ENCODE measurements at regions not wholly inside any gene's neighbourhood (a gene's known extent, or its start where the extent isn't known, plus 50 kb on each side); places are given as distances from the start of the nearest gene placed in this dataset.
A peak's percentile ranks its signal among the peaks of the same experiment; 100 is the strongest.
"Not testable (repeated sequence)": the region's sequence is repeated elsewhere in the genome, so short reads cannot be mapped to it uniquely, and the experiment has no call there.

DNA sequence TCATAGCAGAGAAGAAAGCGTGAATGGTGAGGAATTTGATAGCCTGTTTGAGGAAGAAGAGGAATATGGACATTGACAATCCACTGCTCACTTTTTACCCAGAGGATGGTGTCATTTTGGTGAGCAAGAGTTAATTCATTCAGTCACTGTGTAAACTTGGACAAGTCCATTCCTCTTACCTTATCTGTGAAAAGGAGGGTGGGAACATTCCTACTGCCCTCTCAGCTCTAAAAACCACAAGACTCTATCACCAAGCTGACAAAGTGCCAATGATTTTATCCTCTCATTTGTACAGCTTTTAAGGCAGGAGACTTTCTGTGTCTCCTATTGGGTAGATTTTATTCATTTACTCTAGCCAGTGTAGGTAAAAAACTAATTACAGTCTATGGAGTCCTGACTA is 103.8 kb downstream of the LUZP4 start:
- peak; percentile 88 for DNase-seq (ENCODE audit: low read depth)
- in situ Hi-C loops (cut with HindIII; ENCODE audit: low pct_unique_long_range_greater_than_20kb, low sequenced_read_pairs), result no loop called here

DNA sequence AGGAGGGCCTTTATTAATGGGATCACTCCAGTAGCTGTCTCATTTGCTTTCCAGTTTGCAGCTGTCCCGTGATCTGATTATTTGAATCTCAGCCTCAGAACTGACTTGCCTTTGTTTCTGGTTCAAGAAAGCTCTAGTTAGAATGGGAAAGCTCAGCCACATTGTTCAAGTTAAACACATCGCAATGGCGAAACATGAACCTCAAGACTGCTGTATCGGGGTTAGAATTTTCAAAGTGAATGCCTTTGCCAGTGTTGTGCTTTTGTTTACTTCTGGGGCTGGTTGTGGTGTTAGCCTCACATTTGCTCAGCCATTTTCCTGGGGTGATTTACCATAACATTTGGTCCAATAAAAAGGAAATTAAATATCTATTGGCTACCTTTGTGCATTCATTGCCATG is 105.3 kb downstream of the LUZP4 start:
- in situ Hi-C loops (cut with HindIII; ENCODE audit: low pct_unique_long_range_greater_than_20kb, low sequenced_read_pairs); DNase-seq (ENCODE audit: low read depth): not testable (repeated sequence)

DNA sequence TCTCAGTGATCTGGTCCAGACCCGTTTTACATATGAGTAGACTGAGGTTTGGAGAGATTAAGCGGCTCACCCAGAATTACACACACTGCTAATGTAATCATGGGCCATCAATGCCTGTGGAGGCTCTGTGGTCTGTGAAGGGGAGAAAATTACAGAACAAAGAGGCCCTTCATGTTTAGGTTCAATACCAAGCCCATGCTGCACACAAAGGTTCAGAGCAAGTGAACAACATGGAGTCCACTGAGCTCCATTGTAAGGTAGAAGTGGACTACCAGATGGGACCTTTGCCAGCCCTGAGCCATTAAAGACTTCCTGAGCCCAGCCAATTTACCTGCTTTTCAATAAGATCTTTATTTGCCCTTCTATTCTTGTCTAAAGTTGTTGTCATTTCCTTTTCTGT is 109.8 kb downstream of the LUZP4 start:
- no peak for DNase-seq (ENCODE audit: low read depth)
- in situ Hi-C loops (cut with HindIII; ENCODE audit: low pct_unique_long_range_greater_than_20kb, low sequenced_read_pairs), result no loop called here

DNA sequence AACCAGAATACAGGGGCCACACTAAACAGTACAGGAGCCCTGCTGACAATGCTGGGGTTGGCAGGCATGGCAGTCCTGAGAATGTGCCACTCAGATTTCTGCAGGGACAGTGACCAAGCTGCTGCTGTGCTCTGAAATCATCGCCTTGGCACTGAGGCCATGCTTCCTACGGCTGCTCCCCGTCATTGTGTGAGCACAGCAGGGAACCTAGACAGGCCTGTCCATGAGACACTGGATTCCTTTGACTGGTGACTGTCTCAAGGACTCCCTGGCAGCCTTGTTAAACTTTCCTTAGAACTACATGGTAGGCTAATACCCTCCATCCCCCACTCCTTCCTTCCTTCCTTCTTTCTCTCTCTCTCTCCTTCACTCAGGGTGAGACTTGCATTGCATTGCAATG is 111.4 kb downstream of the LUZP4 start:
- in situ Hi-C loops (cut with HindIII; ENCODE audit: low pct_unique_long_range_greater_than_20kb, low sequenced_read_pairs), result no loop called here

DNA sequence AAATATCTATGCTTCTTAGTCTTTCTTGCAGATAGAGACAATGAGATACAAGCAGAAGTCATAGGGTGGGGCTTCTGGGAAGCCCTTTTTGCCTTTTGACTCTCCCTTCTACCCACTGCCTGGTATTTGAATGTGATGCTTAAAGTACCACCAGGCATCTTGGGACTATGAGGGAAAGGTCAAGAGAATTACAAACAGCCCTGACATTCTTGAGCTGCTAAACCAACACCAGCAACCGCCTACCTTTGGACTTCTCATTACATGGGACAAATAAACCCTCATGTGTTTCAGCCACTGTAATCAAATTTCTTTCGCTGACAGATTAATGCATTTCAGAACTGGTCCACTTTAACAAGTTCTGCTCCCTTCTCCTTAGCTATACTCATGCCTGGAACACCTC is 112.8 kb downstream of the LUZP4 start:
- in situ Hi-C loops (cut with HindIII; ENCODE audit: low pct_unique_long_range_greater_than_20kb, low sequenced_read_pairs), result no loop called here
- DNase-seq (ENCODE audit: low read depth), result no peak

More for the DNA sequence above, 111.4 kb downstream of the LUZP4 start:
- no peak for DNase-seq (ENCODE audit: low read depth)

DNA sequence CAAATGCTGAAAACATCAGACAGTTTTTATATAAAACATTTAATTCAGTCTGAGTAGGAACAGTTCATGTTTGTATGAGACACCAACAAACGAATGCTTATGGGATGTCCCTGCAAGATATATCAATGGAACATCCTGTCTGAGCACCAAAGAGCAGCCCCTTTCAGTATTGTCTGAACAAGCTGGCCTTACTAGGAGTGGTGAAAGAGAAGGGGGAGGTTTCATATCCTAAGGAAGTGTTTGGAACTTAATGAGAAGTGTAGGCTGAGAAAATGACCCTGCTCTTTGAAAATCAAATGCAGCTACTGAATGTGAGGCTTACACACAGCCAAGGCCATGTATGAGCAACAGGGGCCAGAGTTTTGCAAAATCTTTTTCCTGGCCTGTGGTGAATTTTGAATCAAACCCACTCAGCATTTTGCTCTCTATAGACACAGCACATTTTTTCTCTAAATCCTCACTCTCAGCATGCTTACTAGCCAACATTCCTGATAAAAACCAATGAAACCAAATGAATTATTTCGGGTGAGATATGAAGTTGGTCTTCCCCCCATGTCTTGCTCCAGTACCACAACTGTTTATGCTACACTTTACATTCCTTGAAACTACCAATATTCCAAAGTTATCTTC is 119.4 kb downstream of the LUZP4 start:
- in situ Hi-C loops (cut with HindIII; ENCODE audit: low pct_unique_long_range_greater_than_20kb, low sequenced_read_pairs), result no loop called here

DNA sequence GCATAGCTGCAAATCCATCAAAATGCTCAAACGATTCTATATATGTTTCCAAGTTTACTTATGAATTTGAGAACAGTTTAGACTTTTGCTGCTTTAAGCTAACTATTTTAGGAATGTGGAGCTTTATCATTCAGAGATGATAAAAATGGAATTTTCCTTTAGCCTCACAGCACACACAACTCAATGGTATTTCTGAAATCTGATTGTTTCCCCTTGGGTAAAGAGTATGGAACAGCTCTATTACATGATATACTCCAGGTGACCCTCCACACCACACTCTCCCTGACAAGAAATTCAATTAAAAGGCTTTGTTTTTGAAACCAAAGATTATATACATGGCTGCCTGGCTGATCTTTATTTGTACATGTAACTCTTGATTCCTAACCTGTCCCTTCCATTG is 120.0 kb downstream of the LUZP4 start:
- DNase-seq (ENCODE audit: low read depth), result no peak
- in situ Hi-C loops (cut with HindIII; ENCODE audit: low pct_unique_long_range_greater_than_20kb, low sequenced_read_pairs), result no loop called here

More for the DNA sequence above, 119.4 kb downstream of the LUZP4 start:
- no peak for DNase-seq (ENCODE audit: low read depth)

DNA sequence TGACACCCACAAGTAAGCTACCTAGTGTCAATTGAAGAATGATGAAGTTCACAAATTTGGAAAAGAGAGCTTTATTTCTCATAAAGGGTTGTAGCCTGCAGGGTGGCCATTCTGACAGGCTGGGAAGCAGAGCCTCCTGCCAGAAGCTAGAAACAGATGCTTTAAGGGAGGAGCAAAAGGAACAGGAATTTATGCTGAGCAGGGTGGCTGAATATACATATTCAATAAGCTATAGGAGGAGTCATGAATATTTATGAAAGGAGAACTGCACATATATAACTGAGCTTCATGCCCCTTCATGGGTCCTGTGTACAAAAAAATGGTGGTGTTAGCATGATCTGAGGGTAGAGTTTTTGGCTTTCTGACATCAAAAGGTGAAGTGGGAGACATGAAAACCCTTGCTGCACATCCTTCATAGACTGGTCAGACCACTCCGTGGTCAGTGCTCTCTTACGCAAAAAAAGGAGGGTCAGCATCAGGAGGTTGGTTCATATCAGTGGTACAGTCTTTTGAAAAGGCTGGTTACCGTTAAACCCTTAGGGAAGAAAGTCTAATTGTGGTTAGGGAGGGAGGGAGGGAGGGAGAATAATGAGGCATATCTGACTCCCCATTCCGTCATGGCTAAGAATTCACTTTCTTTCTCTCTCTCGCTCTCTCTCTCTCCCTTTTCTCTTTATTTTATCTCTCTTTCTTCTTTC is 121.4 kb downstream of the LUZP4 start:
- no peak for DNase-seq (ENCODE audit: low read depth)
- in situ Hi-C loops (cut with HindIII; ENCODE audit: low pct_unique_long_range_greater_than_20kb, low sequenced_read_pairs), result no loop called here

DNA sequence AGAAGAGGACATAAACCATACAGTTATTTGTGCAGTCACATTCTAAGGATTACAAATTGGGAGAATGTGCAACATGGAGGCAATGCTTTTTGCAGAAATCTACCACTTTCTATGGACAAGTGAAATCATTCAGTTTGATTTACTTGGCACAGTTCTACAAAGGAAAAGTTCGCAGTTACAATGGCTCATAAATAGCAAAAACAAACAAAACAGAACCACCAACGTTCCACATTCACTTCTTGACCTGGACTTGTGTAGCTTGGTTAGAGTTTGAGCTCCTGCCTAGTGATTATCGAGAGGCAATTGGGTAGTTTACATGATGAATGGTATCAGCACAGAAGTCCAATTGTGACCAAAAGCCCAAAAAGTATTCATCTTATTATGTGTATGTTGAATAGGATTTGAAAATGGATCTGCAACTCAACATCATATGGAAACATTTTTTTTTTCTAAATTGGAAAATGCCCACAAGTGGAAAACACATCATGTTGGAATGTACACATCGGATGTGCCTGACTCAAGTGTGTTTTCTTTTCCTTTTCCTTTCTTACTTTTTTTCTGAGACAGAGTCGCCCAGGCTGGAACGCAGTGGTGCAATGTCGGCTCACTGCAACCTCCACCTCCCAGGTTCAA is 123.8 kb downstream of the LUZP4 start:
- DNase-seq (ENCODE audit: low read depth), result no peak
- in situ Hi-C loops (cut with HindIII; ENCODE audit: low pct_unique_long_range_greater_than_20kb, low sequenced_read_pairs), result no loop called here

DNA sequence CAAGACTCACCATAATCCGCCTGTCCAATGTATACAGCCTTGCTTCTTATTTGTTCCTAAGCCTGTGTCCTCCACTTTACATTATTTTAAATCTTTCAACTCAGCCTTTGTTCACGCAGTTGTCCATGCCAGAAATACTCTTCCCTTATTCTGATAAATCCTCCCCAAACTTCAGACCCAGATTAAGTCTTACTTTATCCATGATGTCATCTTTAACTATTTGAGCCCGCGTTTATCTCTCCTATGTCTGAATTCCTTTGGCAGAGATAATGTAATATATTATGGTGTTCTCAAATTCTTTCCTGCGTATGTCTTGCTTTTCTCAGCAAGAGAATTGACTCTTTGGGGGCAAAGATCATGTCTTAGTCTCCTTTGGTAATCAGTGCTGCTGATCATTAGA is 129.6 kb downstream of the LUZP4 start:
- DNase-seq (ENCODE audit: low read depth), result no peak
- in situ Hi-C loops (cut with HindIII; ENCODE audit: low pct_unique_long_range_greater_than_20kb, low sequenced_read_pairs), result no loop called here

DNA sequence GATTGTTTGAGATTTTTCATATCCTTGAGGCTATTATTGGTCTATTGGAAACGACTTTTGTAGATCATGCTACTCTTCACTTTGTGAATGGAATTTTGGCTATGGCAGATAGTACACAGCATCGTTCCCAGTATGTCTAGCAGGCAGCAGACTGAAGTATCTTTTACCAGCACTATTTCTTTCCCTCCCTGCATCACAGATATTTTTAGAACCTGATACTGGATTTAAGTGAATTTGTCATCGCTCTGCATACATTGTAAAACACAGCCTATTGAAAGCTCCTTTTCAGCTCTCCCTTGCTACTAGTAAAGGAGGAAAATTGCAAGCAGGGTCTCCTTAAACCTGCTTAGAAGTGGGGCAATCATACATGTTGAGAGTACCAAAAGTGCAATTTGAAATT is 133.6 kb downstream of the LUZP4 start:
- in situ Hi-C loops (cut with HindIII; ENCODE audit: low pct_unique_long_range_greater_than_20kb, low sequenced_read_pairs), result no loop called here
- no peak for DNase-seq (ENCODE audit: low read depth)

DNA sequence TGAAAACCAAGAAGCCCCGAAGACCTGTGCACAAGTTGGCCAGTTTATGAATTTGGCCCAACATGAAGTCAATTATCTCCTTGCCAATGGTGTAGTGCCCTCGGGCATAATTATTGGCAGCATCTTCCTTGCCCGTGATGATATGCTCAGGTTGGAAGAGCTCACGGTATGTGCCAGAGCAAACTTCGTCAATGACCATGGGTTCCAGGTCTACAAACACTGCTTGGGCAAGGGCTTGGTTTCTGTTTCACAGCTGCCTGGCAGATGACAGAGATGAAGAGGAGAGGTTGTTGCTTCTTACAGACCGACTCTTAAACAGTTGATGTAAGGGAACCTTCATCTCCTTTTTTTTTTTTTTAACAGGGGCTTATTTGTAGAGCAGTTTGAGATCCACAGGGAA is 135.6 kb upstream of the PLS3 start:
- in situ Hi-C loops (cut with HindIII; ENCODE audit: low pct_unique_long_range_greater_than_20kb, low sequenced_read_pairs), result no loop called here
- no peak for DNase-seq (ENCODE audit: low read depth)

DNA sequence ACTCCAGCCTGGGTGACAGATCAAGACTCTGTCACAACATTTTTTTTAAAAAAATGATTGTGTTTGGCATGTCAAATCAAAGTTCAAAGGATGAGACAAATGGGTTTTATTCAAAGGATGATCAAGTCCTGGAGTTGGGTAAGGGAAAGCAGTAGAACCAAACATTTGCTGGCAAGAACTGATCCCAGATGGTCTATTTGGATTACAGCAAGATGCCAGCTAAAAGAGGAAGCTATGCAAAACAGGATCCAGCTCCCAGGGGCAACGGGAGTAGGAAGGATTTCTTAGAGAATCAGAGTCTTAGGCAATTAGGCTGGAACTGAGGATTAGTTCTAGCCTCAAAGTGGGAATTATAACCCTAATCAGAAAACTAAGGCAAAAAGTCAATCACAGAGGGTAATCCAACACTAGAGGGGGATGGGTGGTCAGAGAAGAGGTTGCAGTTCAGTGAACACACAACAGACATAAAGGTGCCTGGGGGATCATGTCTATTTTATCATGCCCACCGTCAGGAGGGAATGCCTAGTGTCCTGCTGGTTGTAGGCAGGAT is 133.0 kb upstream of the PLS3 start:
- in situ Hi-C loops (cut with HindIII; ENCODE audit: low pct_unique_long_range_greater_than_20kb, low sequenced_read_pairs), result no loop called here
- DNase-seq (ENCODE audit: low read depth), result no peak

DNA sequence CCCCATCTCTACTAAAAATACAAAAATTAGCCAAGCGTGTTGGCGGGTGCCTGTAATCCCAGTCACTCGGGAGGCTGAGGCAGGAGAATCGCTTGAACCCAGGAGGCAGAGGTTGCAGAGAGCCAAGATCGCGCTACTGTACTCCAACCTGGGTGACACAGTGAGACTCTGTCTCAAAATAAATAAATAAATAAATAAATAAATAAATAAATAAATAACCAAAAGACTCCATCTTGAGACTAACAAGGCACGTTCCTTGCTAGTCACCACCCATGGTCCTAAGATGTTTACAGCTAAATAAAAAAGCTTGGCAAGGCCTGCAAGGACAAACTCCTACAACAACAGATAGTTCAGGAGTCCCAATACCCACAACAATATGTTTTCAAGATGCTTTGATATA is 126.1 kb upstream of the PLS3 start:
- DNase-seq (ENCODE audit: low read depth); in situ Hi-C loops (cut with HindIII; ENCODE audit: low pct_unique_long_range_greater_than_20kb, low sequenced_read_pairs): not testable (repeated sequence)

DNA sequence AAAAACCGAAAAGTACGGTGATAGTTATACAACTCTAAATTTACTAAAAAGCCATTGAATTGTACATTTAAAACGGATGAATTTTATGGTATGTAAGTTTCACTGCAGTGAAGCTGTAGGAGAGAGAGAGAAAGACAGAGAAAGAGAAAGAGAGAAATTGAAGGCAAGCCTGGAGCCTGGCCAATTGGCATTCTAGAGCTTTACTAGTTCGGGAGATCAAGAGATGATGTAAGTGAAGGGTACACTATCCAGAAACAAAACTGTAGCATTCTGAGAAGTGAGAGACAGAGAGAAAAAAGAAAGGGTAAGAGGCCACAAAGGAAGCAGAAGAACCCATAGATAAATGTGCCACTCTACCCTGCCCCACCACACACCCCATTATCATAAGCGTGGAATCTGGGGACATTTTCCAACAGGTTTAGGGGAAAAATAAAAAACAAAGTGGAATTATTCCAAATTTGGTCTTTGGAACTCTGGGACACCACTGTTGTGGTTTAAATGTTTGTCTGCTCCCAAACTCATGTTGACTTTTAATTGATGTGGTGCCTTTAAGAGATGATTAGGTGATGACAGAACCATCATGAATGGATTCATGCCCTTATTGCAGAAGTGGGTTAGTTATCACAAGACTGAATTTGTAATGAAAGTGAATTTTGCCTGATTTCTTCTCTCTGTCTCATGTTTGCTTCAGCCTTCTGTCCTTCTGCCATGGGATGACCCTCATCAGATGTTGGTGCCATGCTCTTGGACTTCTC is 123.0 kb upstream of the PLS3 start:
- no peak for DNase-seq (ENCODE audit: low read depth)
- in situ Hi-C loops (cut with HindIII; ENCODE audit: low pct_unique_long_range_greater_than_20kb, low sequenced_read_pairs), result no loop called here

DNA sequence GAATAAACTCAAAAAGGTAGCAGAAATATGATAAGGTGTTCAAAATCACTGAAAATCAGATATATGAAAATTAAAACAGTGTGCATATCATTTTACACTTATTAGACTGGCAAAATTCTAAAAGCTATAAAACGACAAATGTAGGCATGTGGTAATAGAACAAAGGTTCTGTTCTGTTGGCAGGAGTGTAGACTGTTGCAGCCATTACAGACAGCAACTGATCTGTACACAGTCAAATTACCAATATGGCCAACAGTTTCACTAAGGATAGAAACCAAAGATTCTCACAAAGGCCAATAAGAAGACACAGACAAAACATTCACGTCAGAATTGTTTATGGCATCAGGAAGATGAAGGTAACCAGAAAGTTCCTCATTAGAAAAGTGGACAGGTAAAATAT is 112.8 kb upstream of the PLS3 start:
- in situ Hi-C loops (cut with HindIII; ENCODE audit: low pct_unique_long_range_greater_than_20kb, low sequenced_read_pairs), result no loop called here
- no peak for DNase-seq (ENCODE audit: low read depth)

DNA sequence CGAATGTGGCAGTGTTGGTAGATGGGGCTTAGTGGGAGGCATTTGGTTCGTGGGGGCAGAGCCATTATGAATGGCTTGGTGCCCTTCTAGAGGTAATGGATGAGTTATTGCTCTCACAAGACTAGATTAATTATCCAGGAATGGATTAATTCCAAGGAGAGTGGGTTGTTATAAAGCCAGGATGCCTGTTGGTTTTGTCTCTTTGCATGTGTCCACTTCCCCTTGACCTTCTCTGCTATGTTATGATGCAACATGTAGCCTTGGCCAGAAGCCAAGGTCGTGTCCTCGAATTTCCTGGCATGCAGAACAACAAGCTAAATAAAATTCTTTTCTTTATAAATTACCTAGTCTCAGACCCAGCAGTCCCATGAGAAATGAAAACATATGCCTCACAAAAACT is 111.2 kb upstream of the PLS3 start:
- in situ Hi-C loops (cut with HindIII; ENCODE audit: low pct_unique_long_range_greater_than_20kb, low sequenced_read_pairs), result no loop called here
- peak; percentile 5 for DNase-seq (ENCODE audit: low read depth)

DNA sequence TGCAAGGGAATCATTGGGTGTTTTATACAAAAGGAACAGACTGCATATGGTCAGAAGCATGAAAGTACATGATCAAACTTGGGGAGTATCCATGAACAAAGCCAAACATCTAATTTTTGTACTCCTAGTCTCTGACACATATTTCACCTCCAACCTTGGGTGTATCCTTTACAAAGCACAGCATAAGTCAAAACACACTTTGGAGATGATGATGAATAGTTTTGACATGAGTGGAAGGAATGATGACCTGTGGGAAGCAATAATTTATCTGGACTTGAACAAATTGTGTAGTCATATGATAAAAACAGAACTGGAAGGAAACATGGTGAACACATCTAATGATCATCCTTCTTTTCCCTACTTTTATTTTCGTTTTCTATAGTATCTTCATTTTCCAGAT is 108.7 kb upstream of the PLS3 start:
- DNase-seq (ENCODE audit: low read depth), result no peak
- in situ Hi-C loops (cut with HindIII; ENCODE audit: low pct_unique_long_range_greater_than_20kb, low sequenced_read_pairs), result no loop called here

Data from Caki2 (cell line).